ENCODE measurements at regions not wholly inside any gene's neighbourhood (a gene's known extent, or its start where the extent isn't known, plus 50 kb on each side); places are given as distances from the start of the nearest gene placed in this dataset.

DNA sequence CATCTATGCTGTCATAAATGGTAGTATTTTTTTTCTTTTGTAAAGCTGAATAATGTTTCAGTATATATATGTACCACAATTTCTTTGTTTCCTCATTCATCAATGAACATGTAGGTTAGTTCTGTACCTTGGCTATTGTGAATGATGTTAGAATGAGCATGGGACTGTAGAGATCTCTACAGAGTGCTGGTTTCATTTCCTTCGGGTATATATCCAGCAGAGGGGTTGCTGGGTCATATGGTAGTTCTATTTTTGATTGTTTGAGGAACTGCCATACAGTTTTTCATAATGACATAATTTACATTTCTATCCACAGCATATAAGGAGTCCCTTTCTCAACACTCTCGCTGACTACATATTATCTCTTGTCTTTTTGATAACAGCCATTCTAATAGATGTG, 243.5 kb downstream of the CDH7 start:
- TF ChIP-seq POLR2A (IDR thresholded peaks at IDR 0.05; ENCODE audit: borderline replicate concordance, extremely low read depth, insufficient read depth, insufficient read length) (no peak), YY1 (IDR thresholded peaks at IDR 0.05; ENCODE audit: extremely low read depth, insufficient replicate concordance, low read depth, low read length) (no peak), REST (IDR thresholded peaks at IDR 0.05; ENCODE audit: low read depth) (no peak), POLR2AphosphoS5 (IDR thresholded peaks at IDR 0.05; ENCODE audit: low read depth, low read length) (no peak), EZH2phosphoT487 (IDR thresholded peaks at IDR 0.05; ENCODE audit: borderline replicate concordance) (no peak), EZH2 (IDR thresholded peaks at IDR 0.05) (no peak), TCF7L2 (IDR thresholded peaks at IDR 0.05; ENCODE audit: borderline replicate concordance, extremely low read depth, insufficient read depth, insufficient read length) (no peak)
- TF ChIP-seq, protein P1, sequence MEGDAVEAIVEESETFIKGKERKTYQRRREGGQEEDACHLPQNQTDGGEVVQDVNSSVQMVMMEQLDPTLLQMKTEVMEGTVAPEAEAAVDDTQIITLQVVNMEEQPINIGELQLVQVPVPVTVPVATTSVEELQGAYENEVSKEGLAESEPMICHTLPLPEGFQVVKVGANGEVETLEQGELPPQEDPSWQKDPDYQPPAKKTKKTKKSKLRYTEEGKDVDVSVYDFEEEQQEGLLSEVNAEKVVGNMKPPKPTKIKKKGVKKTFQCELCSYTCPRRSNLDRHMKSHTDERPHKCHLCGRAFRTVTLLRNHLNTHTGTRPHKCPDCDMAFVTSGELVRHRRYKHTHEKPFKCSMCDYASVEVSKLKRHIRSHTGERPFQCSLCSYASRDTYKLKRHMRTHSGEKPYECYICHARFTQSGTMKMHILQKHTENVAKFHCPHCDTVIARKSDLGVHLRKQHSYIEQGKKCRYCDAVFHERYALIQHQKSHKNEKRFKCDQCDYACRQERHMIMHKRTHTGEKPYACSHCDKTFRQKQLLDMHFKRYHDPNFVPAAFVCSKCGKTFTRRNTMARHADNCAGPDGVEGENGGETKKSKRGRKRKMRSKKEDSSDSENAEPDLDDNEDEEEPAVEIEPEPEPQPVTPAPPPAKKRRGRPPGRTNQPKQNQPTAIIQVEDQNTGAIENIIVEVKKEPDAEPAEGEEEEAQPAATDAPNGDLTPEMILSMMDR (IDR thresholded peaks at IDR 0.05 in 2 of 3, conservative IDR thresholded peaks at IDR 0.05 in 1 of 3; ENCODE audit: borderline replicate concordance in 1 of 3, insufficient read depth in 1 of 3, low read depth in 2 of 3, low read length in 2 of 3), result no peak

Data from HCT116 (cell line).